H1 (cell line): ENCODE measurements at regions not wholly inside any gene's neighbourhood (a gene's known extent, or its start where the extent isn't known, plus 50 kb on each side); places are given as distances from the start of the nearest gene placed in this dataset.

Source experiments
- CHD1 ChIP-seq: IDR thresholded peaks from 2 replicates; pipeline ENCODE4 v1.6.1; 2012; ENCODE audit warnings: low read depth, low read length, improper control_type of control experiment
- EP300 ChIP-seq, 2 experiments: IDR thresholded peaks; 1 replicate in 1 of 2; 2 replicates in 1 of 2; pipeline ENCODE4 v1.6.1; 2011 to 2012; ENCODE audit warnings: low read depth in 2 of 2, low read length in 2 of 2, mild to moderate bottlenecking in 2 of 2, borderline replicate concordance in 1 of 2, inconsistent platforms in 1 of 2, moderate library complexity in 1 of 2
- GTF2F1 ChIP-seq: IDR thresholded peaks from 2 replicates; pipeline ENCODE4 v1.6.1; 2012; ENCODE audit warnings: low read depth, low read length, improper control_type of control experiment, borderline replicate concordance
- HDAC6 ChIP-seq: IDR thresholded peaks from one replicate; pipeline ENCODE4 v1.7.1; 2012; ENCODE audit warnings: low read depth, mild to moderate bottlenecking, inconsistent platforms, low read length, moderate library complexity
- KDM5A ChIP-seq: fragments of 200-600 bp; IDR thresholded peaks from 2 replicates; pipeline ENCODE4 v1.7.1; 2012; ENCODE audit warnings: mild to moderate bottlenecking, low read length, inconsistent platforms, mixed read lengths
- SUZ12 ChIP-seq: fragments of 200-600 bp; sonication (generic); IDR thresholded peaks from 2 replicates; pipeline ENCODE4 v1.6.1; 2012; ENCODE audit warnings: mild to moderate bottlenecking, inconsistent platforms, low read length, moderate library complexity, mixed read lengths
- TCF12 ChIP-seq: IDR thresholded peaks from 2 replicates; pipeline ENCODE4 v1.6.1; 2011; ENCODE audit warnings: low read depth, mild to moderate bottlenecking, low read length
- TF ChIP-seq, protein P1 (sequence below): fragments of 300-600 bp; sonication (generic); IDR thresholded peaks from 2 replicates; pipeline ENCODE4 v1.7.1; 2012; ENCODE audit warnings: low read length, moderate library complexity, mild to moderate bottlenecking, inconsistent platforms; ENCODE audit not compliant: insufficient replicate concordance

DNA sequence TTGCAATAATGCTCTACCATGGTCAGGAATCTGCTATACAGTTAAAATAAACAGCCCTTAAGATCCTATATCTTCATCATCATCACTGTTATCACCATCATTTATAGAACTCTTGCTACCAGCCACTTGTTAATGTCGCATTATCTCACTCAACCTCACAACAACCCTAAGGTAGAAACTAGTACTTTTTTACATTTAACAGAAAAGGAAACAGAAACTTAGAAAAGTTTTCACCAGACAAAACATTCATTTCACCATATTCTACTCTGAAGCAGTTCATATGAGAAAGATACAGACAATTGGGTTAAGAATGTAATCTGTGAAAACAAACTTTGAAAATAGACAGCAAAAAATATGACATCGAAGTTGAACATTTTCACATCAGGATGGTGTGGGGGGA, 262.6 kb downstream of the ATG4C start (continued):
- TF ChIP-seq, protein P1, sequence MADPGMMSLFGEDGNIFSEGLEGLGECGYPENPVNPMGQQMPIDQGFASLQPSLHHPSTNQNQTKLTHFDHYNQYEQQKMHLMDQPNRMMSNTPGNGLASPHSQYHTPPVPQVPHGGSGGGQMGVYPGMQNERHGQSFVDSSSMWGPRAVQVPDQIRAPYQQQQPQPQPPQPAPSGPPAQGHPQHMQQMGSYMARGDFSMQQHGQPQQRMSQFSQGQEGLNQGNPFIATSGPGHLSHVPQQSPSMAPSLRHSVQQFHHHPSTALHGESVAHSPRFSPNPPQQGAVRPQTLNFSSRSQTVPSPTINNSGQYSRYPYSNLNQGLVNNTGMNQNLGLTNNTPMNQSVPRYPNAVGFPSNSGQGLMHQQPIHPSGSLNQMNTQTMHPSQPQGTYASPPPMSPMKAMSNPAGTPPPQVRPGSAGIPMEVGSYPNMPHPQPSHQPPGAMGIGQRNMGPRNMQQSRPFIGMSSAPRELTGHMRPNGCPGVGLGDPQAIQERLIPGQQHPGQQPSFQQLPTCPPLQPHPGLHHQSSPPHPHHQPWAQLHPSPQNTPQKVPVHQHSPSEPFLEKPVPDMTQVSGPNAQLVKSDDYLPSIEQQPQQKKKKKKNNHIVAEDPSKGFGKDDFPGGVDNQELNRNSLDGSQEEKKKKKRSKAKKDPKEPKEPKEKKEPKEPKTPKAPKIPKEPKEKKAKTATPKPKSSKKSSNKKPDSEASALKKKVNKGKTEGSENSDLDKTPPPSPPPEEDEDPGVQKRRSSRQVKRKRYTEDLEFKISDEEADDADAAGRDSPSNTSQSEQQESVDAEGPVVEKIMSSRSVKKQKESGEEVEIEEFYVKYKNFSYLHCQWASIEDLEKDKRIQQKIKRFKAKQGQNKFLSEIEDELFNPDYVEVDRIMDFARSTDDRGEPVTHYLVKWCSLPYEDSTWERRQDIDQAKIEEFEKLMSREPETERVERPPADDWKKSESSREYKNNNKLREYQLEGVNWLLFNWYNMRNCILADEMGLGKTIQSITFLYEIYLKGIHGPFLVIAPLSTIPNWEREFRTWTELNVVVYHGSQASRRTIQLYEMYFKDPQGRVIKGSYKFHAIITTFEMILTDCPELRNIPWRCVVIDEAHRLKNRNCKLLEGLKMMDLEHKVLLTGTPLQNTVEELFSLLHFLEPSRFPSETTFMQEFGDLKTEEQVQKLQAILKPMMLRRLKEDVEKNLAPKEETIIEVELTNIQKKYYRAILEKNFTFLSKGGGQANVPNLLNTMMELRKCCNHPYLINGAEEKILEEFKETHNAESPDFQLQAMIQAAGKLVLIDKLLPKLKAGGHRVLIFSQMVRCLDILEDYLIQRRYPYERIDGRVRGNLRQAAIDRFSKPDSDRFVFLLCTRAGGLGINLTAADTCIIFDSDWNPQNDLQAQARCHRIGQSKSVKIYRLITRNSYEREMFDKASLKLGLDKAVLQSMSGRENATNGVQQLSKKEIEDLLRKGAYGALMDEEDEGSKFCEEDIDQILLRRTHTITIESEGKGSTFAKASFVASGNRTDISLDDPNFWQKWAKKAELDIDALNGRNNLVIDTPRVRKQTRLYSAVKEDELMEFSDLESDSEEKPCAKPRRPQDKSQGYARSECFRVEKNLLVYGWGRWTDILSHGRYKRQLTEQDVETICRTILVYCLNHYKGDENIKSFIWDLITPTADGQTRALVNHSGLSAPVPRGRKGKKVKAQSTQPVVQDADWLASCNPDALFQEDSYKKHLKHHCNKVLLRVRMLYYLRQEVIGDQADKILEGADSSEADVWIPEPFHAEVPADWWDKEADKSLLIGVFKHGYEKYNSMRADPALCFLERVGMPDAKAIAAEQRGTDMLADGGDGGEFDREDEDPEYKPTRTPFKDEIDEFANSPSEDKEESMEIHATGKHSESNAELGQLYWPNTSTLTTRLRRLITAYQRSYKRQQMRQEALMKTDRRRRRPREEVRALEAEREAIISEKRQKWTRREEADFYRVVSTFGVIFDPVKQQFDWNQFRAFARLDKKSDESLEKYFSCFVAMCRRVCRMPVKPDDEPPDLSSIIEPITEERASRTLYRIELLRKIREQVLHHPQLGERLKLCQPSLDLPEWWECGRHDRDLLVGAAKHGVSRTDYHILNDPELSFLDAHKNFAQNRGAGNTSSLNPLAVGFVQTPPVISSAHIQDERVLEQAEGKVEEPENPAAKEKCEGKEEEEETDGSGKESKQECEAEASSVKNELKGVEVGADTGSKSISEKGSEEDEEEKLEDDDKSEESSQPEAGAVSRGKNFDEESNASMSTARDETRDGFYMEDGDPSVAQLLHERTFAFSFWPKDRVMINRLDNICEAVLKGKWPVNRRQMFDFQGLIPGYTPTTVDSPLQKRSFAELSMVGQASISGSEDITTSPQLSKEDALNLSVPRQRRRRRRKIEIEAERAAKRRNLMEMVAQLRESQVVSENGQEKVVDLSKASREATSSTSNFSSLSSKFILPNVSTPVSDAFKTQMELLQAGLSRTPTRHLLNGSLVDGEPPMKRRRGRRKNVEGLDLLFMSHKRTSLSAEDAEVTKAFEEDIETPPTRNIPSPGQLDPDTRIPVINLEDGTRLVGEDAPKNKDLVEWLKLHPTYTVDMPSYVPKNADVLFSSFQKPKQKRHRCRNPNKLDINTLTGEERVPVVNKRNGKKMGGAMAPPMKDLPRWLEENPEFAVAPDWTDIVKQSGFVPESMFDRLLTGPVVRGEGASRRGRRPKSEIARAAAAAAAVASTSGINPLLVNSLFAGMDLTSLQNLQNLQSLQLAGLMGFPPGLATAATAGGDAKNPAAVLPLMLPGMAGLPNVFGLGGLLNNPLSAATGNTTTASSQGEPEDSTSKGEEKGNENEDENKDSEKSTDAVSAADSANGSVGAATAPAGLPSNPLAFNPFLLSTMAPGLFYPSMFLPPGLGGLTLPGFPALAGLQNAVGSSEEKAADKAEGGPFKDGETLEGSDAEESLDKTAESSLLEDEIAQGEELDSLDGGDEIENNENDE, result no peak
- TF ChIP-seq HDAC6, result no peak
- TF ChIP-seq TCF12, result no peak
- no peak for TF ChIP-seq KDM5A
- TF ChIP-seq GTF2F1, result no peak
- TF ChIP-seq CHD1, result no peak
- no peak for TF ChIP-seq EP300 (IDR thresholded peaks at IDR 0.05; ENCODE audit: borderline replicate concordance in 1 of 2, low read depth in 2 of 2, low read length in 2 of 2)
- TF ChIP-seq SUZ12, result no peak
- TF ChIP-seq, all 59 proteins: peak for 0
